CD8-positive, alpha-beta memory T cell (primary cell): ENCODE measurements at regions not wholly inside any gene's neighbourhood (a gene's known extent, or its start where the extent isn't known, plus 50 kb on each side); places are given as distances from the start of the nearest gene placed in this dataset.

ENCODE experiments used
- CTCF ChIA-PET: fragments of 350-600 bp; sonication (Branson Sonifier 250); formaldehyde crosslinking; loops from one replicate; lab custom pipeline; 2021; ENCODE audit warnings: antibody characterized with exemption; lab: Charles Lee
- POLR2A ChIA-PET: fragments of 350-600 bp; sonication (Branson Sonifier 250); formaldehyde crosslinking; loops from one replicate; lab custom pipeline; 2021; ENCODE audit warnings: antibody characterized with exemption; lab: Charles Lee
- DNase-seq, 5 donors: peaks; one replicate each; pipeline versions ENCODE4 v3.0.0 to v3.0.0-alpha.2; 2020 to 2022; ENCODE audit warnings: mixed read lengths in 1 of 5
- H3K27ac ChIP-seq: one replicate; pipeline ENCODE4 v1.7.0; 2013; ENCODE audit warnings: low read depth, mild to moderate bottlenecking, low read length, moderate library complexity
- H3K27me3 ChIP-seq: 2 replicates; pipeline ENCODE4 v1.7.0; 2013; ENCODE audit warnings: low read length, mild to moderate bottlenecking; ENCODE audit not compliant: insufficient read depth, poor library complexity, severe bottlenecking
- H3K36me3 ChIP-seq: 2 replicates; pipeline ENCODE4 v1.7.0; 2013; ENCODE audit warnings: mild to moderate bottlenecking, low read length, moderate library complexity; ENCODE audit not compliant: insufficient read depth
- H3K4me1 ChIP-seq: 2 replicates; pipeline ENCODE4 v1.7.0; 2013; ENCODE audit warnings: mild to moderate bottlenecking, low read length, moderate library complexity; ENCODE audit not compliant: insufficient read depth
- H3K4me3 ChIP-seq: 2 replicates; pipeline ENCODE4 v1.7.0; 2013; ENCODE audit warnings: mild to moderate bottlenecking, low read length
- H3K9me3 ChIP-seq: 2 replicates; pipeline ENCODE4 v1.7.0; 2013; ENCODE audit warnings: mild to moderate bottlenecking, low read length
- H3K27ac Mint-ChIP-seq, 8 donors: one replicate each; pipeline ENCODE4 v1.8.0; 2020 to 2021; ENCODE audit warnings: mixed read lengths in 8 of 8, mild to moderate bottlenecking in 6 of 8, inconsistent platforms in 3 of 8, moderate library complexity in 3 of 8
- H3K27me3 Mint-ChIP-seq, 2 donors: one replicate each; pipeline ENCODE4 v1.8.0; 2020 to 2021; ENCODE audit warnings: mixed read lengths in 2 of 2, mild to moderate bottlenecking in 1 of 2, moderate library complexity in 1 of 2
- H3K36me3 Mint-ChIP-seq, 3 donors: one replicate each; pipeline ENCODE4 v1.8.0; 2020 to 2021; ENCODE audit warnings: mixed read lengths in 3 of 3, inconsistent platforms in 1 of 3, mild to moderate bottlenecking in 1 of 3
- H3K4me1 Mint-ChIP-seq, 3 donors: one replicate each; pipeline ENCODE4 v1.8.0; 2020 to 2021; ENCODE audit warnings: mixed read lengths in 3 of 3, inconsistent platforms in 1 of 3, mild to moderate bottlenecking in 1 of 3
- H3K4me3 Mint-ChIP-seq, 7 donors: one replicate each; pipeline ENCODE4 v1.8.0; 2020 to 2021; ENCODE audit warnings: mixed read lengths in 7 of 7, mild to moderate bottlenecking in 6 of 7, moderate library complexity in 4 of 7, inconsistent platforms in 2 of 7
- H3K9me3 Mint-ChIP-seq, 5 donors: one replicate each; pipeline ENCODE4 v1.8.0; 2020 to 2022; ENCODE audit warnings: mixed read lengths in 5 of 5, mild to moderate bottlenecking in 3 of 5, moderate library complexity in 2 of 5, inconsistent platforms in 1 of 5

DNA sequence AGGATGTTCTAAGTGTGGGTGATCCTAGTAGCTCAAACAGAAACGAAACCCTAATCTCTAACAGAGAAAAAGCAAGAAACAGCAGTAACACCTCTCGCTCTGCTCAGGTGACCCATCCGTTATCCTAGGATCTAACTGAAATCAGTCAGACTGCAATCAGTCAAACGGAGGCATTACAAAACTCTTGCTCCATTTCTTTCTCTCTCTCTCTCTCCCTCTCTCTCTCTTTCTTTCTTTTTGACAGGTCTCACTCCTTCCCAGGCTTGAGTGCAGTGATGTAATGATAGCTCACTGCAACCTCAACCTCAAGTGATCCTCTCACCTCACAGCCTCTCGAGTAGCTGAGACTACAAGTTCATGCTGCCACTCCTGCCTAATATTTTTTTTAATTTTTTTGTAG is 1283.5 kb upstream of the CELF2 start:
- no peak overlapping the region for H3K4me3 Mint-ChIP-seq
- ChIA-PET POLR2A (no interaction called here), CTCF (no interaction called here)
- no peak for DNase-seq
- Histone ChIP-seq H3K27ac (no peak overlapping the region), H3K4me1 (no peaks in the 10 kb centered on the region), H3K9me3 (no peaks in the 10 kb centered on the region), H3K27me3 (no peaks in the 10 kb centered on the region), H3K4me3 (no peak overlapping the region), H3K36me3 (no peaks in the 10 kb centered on the region)
- peaks cover 0 to 9% (median 3%) of the 10 kb centered on the region in 5 donors for H3K9me3 Mint-ChIP-seq
- no peak overlapping the region for H3K27ac Mint-ChIP-seq
- no peaks in the 10 kb centered on the region for H3K36me3 Mint-ChIP-seq
- no peaks in the 10 kb centered on the region for H3K27me3 Mint-ChIP-seq
- H3K4me1 Mint-ChIP-seq, result no peaks in the 10 kb centered on the region

DNA sequence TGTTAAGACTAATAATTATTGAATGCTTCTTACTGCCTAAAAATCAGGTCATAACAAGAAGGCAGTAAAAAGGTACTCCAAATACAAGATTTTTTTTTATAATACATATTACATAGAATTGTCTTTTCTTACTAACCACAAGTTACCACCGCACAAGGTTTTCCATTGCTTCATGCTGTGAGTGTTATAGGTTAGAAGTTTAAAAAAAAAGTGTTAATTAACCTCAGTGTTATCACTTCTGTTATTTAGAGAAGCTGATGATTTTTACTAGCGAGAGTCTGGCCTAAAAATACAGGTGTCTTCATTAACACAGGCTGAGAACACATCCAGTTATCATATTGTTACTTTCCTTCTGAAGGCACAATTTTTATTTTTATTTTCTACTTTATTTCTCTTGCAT is 1281.9 kb upstream of the CELF2 start:
- Mint-ChIP-seq H3K27ac (no peak overlapping the region), H3K9me3 (peaks cover 0 to 9% (median 2%) of the 10 kb centered on the region in 5 donors), H3K36me3 (no peaks in the 10 kb centered on the region), H3K27me3 (no peaks in the 10 kb centered on the region), H3K4me1 (no peaks in the 10 kb centered on the region), H3K4me3 (no peak overlapping the region)
- Histone ChIP-seq H3K9me3 (no peaks in the 10 kb centered on the region), H3K27ac (no peak overlapping the region), H3K27me3 (no peaks in the 10 kb centered on the region), H3K4me3 (no peak overlapping the region), H3K4me1 (no peaks in the 10 kb centered on the region), H3K36me3 (no peaks in the 10 kb centered on the region)
- DNase-seq, result no peak
- ChIA-PET POLR2A (no interaction called here), CTCF (no interaction called here)

DNA sequence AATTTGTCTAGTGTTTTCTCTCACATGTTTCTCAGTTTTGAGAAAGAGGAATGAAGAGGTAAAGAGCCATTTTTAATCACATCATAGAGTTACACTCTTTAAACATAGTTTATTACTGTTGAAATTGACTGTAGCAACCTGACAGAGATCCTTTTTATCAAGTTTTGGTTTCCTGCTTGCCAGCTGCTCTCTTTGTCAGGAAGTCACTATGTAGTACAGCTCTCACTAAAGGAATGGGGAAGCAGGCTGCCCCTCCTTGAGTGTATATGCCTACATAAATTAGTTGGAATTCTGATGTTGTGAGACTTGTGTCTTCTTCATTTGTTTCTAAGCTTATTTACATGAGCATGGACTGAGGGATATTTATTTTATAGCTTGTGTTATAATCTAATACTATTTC is 1274.0 kb upstream of the CELF2 start:
- H3K4me3 Mint-ChIP-seq, result no peak overlapping the region
- no peak overlapping the region for H3K27ac ChIP-seq
- no peaks in the 10 kb centered on the region for H3K36me3 ChIP-seq
- H3K27ac Mint-ChIP-seq, result no peak overlapping the region
- H3K36me3 Mint-ChIP-seq, result no peaks in the 10 kb centered on the region
- H3K27me3 Mint-ChIP-seq, result no peaks in the 10 kb centered on the region
- ChIA-PET CTCF (no interaction called here), POLR2A (no interaction called here)
- H3K4me1 ChIP-seq, result no peaks in the 10 kb centered on the region
- H3K4me3 ChIP-seq, result no peak overlapping the region
- no peaks in the 10 kb centered on the region for H3K27me3 ChIP-seq
- no peaks in the 10 kb centered on the region for H3K4me1 Mint-ChIP-seq
- H3K9me3 Mint-ChIP-seq, result peaks cover 3 to 18% (median 6%) of the 10 kb centered on the region in 5 donors
- no peak for DNase-seq
- no peaks in the 10 kb centered on the region for H3K9me3 ChIP-seq

DNA sequence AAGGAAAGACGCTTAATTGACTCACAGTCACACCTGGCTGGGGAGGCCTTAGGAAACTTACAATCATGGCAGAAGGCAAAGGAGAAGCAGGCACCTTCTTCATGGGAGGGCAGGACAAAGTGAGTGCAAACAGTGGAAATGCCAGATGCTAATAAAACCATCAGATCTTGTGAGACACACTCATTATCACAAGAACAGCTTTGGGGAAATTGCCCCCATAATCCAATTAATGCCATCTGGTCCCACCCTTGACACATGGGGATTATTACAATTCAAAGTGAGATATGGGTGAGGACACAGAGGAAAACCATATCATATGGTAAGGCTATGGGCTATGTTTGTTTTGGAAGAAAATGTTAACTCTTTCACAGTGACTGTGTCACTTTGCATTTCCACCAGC is 1272.5 kb upstream of the CELF2 start:
- Mint-ChIP-seq H3K9me3 (peaks cover 3 to 18% (median 5%) of the 10 kb centered on the region in 5 donors), H3K4me1 (no peaks in the 10 kb centered on the region), H3K4me3 (no peak overlapping the region), H3K36me3 (no peaks in the 10 kb centered on the region), H3K27me3 (no peaks in the 10 kb centered on the region), H3K27ac (no peak overlapping the region)
- Histone ChIP-seq H3K4me1 (no peaks in the 10 kb centered on the region), H3K9me3 (no peaks in the 10 kb centered on the region), H3K27me3 (no peaks in the 10 kb centered on the region), H3K27ac (no peak overlapping the region), H3K36me3 (no peaks in the 10 kb centered on the region), H3K4me3 (no peak overlapping the region)
- ChIA-PET CTCF (no interaction called here), POLR2A (no interaction called here)
- no peak for DNase-seq

DNA sequence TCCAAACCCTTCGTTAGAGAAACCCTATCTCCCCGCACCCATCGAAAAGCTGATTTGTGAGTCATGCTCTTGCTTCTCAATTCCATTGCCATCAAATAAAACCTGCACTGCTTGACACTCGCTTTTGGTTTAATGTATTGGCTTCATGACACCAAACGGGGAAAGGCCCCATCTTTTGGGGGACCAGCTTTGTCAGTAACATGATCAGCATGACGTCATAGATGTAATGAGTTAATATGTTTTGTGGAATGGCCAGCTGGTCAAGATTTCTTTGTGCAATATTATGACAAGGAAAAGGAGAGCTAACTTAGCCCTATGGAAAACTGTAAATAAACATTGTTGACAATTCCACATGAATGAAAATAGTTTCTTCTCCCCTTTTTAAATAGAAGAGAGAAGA is 1260.5 kb upstream of the CELF2 start:
- no peaks in the 10 kb centered on the region for H3K27me3 ChIP-seq
- ChIA-PET POLR2A (no interaction called here), CTCF (interaction anchor here (1.4 kb wide), 1 partner anchor 17 kb away, joined by 3 read pairs; no protein-coding TSS in a partner anchor)
- no peaks in the 10 kb centered on the region for H3K4me1 ChIP-seq
- no peak for DNase-seq
- H3K36me3 ChIP-seq, result no peaks in the 10 kb centered on the region
- Mint-ChIP-seq H3K9me3 (peaks cover 0 to 10% (median 6%) of the 10 kb centered on the region in 5 donors), H3K4me3 (no peak overlapping the region), H3K27ac (no peak overlapping the region), H3K36me3 (no peaks in the 10 kb centered on the region), H3K4me1 (no peaks in the 10 kb centered on the region), H3K27me3 (no peaks in the 10 kb centered on the region)
- no peak overlapping the region for H3K27ac ChIP-seq
- no peak overlapping the region for H3K4me3 ChIP-seq
- H3K9me3 ChIP-seq, result no peaks in the 10 kb centered on the region

DNA sequence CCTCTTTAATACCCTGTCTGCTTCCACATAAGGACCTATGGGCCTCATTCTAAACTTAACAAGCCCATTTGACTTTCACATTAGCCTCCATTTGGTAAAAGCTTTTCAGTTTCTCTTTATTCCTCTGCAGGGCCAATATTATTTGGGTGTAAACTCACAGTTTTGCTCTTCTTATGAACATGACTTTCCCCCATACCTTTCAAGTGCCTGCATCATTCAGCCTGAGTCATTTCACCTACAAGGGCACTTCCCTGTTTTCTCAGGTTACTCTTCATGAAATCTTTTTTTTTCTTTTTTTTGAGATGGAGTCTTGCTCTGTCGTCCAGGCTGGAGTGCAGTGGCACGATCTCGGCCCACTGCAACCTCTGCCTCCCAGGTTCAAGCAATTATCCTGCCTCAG is 1258.1 kb upstream of the CELF2 start:
- H3K4me1 Mint-ChIP-seq, result no peaks in the 10 kb centered on the region
- no peaks in the 10 kb centered on the region for H3K27me3 Mint-ChIP-seq
- Histone ChIP-seq H3K9me3 (no peaks in the 10 kb centered on the region), H3K27me3 (no peaks in the 10 kb centered on the region), H3K36me3 (no peaks in the 10 kb centered on the region), H3K4me3 (no peak overlapping the region), H3K4me1 (no peaks in the 10 kb centered on the region), H3K27ac (no peak overlapping the region)
- no peak overlapping the region for H3K27ac Mint-ChIP-seq
- ChIA-PET CTCF (no interaction called here), POLR2A (no interaction called here)
- H3K9me3 Mint-ChIP-seq, result peaks cover 4 to 10% (median 7%) of the 10 kb centered on the region in 5 donors
- no peak for DNase-seq
- no peak overlapping the region for H3K4me3 Mint-ChIP-seq
- no peaks in the 10 kb centered on the region for H3K36me3 Mint-ChIP-seq

DNA sequence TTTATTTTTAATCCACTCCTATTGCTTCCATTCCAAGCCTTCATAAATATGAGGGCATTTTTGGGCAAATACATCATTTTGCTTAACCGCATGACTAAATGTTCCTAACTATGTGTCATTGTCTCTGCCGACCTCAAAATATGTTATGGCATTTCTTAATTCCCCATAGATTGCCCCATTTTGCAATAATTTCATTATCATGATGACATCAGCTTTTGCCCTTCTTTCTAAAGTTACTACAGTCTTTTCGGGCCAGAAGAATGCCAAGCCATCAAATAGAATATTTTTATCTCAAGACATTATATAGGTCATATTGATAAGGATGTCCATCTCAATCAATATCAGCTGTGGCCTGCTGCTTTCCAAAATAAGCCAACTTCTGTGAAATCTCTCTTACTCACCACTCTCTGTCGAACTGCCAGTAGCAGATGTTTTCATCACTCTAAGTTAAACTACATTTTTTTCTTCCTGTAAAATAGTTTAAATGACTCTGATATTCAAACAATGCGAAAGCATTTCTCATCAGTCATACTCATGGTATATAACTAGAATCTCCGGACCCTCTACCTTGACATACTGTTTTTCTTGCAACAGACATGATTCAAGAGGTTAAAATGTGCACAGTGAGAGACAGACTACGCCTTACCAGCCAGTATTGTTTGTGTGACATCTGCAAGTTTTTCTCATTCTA is 1254.6 kb upstream of the CELF2 start:
- Mint-ChIP-seq H3K4me1 (no peaks in the 10 kb centered on the region), H3K27ac (no peak overlapping the region), H3K27me3 (no peaks in the 10 kb centered on the region), H3K36me3 (no peaks in the 10 kb centered on the region), H3K9me3 (peaks cover 4 to 11% (median 6%) of the 10 kb centered on the region in 5 donors), H3K4me3 (no peak overlapping the region)
- H3K4me1 ChIP-seq, result no peaks in the 10 kb centered on the region
- no peak overlapping the region for H3K4me3 ChIP-seq
- H3K27ac ChIP-seq, result no peak overlapping the region
- POLR2A ChIA-PET, result no interaction called here
- no peaks in the 10 kb centered on the region for H3K36me3 ChIP-seq
- CTCF ChIA-PET, result no interaction called here
- no peak for DNase-seq
- no peaks in the 10 kb centered on the region for H3K27me3 ChIP-seq
- no peaks in the 10 kb centered on the region for H3K9me3 ChIP-seq

DNA sequence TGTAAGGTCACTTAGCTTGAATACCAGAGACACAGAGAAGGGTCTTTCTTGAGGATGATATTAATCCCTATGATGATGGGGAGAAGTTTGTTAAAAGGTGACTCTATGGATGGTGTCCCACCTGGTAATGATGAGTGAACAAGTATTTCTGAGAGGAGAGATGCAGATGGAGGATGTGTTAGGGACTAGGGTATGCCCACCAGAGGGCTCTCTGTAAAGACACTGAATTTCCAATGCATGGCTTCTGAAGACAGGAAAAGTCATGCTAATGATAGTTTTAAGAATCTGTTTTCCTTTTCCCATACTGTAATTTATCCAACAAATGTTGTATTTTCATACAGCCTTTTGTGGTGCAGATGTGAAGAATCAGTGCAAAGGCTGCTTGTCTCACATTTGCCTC is 1250.9 kb upstream of the CELF2 start:
- Mint-ChIP-seq H3K9me3 (peaks cover 0 to 22% (median 3%) of the 10 kb centered on the region in 5 donors), H3K27ac (no peak overlapping the region), H3K4me3 (no peak overlapping the region), H3K27me3 (no peaks in the 10 kb centered on the region), H3K4me1 (no peaks in the 10 kb centered on the region), H3K36me3 (no peaks in the 10 kb centered on the region)
- no peaks in the 10 kb centered on the region for H3K36me3 ChIP-seq
- H3K27ac ChIP-seq, result no peak overlapping the region
- H3K9me3 ChIP-seq, result no peaks in the 10 kb centered on the region
- DNase-seq, result no peak
- H3K4me1 ChIP-seq, result no peaks in the 10 kb centered on the region
- CTCF ChIA-PET, result no interaction called here
- no peak overlapping the region for H3K4me3 ChIP-seq
- POLR2A ChIA-PET, result no interaction called here
- H3K27me3 ChIP-seq, result no peaks in the 10 kb centered on the region
